Activated CD4-positive, alpha-beta T cell treated with anti-CD3 and anti-CD28 coated beads for 36 hours (primary cell): ENCODE measurements at regions not wholly inside any gene's neighbourhood (a gene's known extent, or its start where the extent isn't known, plus 50 kb on each side); places are given as distances from the start of the nearest gene placed in this dataset.

Experiments
- ATAC-seq: fragments of 200-7000 bp; cut with Tn5 transposase; one replicate; pipeline ENCODE4 v1.10.0; 2021; ENCODE audit warnings: mild to moderate bottlenecking, moderate library complexity
- CTCF ChIA-PET: fragments of 350-600 bp; sonication (Branson Sonifier 250); formaldehyde crosslinking; loops from one replicate; lab custom pipeline; 2021; ENCODE audit warnings: antibody characterized with exemption; lab: Charles Lee
- POLR2A ChIA-PET: fragments of 350-600 bp; sonication (Branson Sonifier 250); formaldehyde crosslinking; loops from one replicate; lab custom pipeline; 2021; ENCODE audit warnings: antibody characterized with exemption, inconsistent platforms; lab: Charles Lee
- DNase-seq: peaks from one replicate; pipeline ENCODE4 v3.0.0-alpha.2; 2020
- H3K27ac Mint-ChIP-seq: one replicate; pipeline ENCODE4 v1.8.0; 2021; ENCODE audit warnings: mixed read lengths
- H3K27me3 Mint-ChIP-seq: one replicate; pipeline ENCODE4 v1.8.0; 2021; ENCODE audit warnings: mixed read lengths
- H3K36me3 Mint-ChIP-seq: one replicate; pipeline ENCODE4 v1.8.0; 2021; ENCODE audit warnings: low read depth, mixed read lengths
- H3K4me1 Mint-ChIP-seq: one replicate; pipeline ENCODE4 v1.8.0; 2021; ENCODE audit warnings: mixed read lengths
- H3K4me3 Mint-ChIP-seq: one replicate; pipeline ENCODE4 v1.8.0; 2021; ENCODE audit warnings: mild to moderate bottlenecking, moderate library complexity, mixed read lengths
- H3K9me3 Mint-ChIP-seq: one replicate; pipeline ENCODE4 v1.8.0; 2021; ENCODE audit warnings: low read depth, mixed read lengths
- intact Hi-C, 2 experiments: fragments of 100-400 bp; cut with DNase I in 1 of 2; cut with micrococcal nuclease in 1 of 2; formaldehyde crosslinking; loops; one replicate each; pipeline versions ENCODE4 v1.14.2 to v1.15.1; 2022 to 2024; cut with DNase I, micrococcal nuclease

GRCh38 chr7:41084381-41084780, 618.5 kb downstream of the INHBA start:
- no peaks in the 10 kb centered on the region for H3K27me3 Mint-ChIP-seq
- H3K9me3 Mint-ChIP-seq = peaks cover 5% of the 10 kb centered on the region
- DNase-seq (no peak), ATAC-seq (no peak)
- POLR2A ChIA-PET = no interaction called here
- CTCF ChIA-PET = no interaction called here
- no peaks in the 10 kb centered on the region for H3K4me1 Mint-ChIP-seq
- no peak overlapping the region for H3K27ac Mint-ChIP-seq
- H3K4me3 Mint-ChIP-seq = no peak overlapping the region
- intact Hi-C loops = no loop called here
- H3K36me3 Mint-ChIP-seq = no peaks in the 10 kb centered on the region

GRCh38 chr7:41069635-41070034, 633.3 kb downstream of the INHBA start:
- Mint-ChIP-seq H3K36me3 (no peaks in the 10 kb centered on the region), H3K4me3 (no peak overlapping the region), H3K27me3 (no peaks in the 10 kb centered on the region), H3K27ac (no peak overlapping the region), H3K9me3 (no peaks in the 10 kb centered on the region), H3K4me1 (no peaks in the 10 kb centered on the region)
- POLR2A ChIA-PET = no interaction called here
- CTCF ChIA-PET = no interaction called here
- DNase-seq (no peak), ATAC-seq (no peak)
- intact Hi-C loops = no loop called here

GRCh38 chr7:41067576-41067975, 635.3 kb downstream of the INHBA start:
- Mint-ChIP-seq H3K4me1 (no peaks in the 10 kb centered on the region), H3K36me3 (no peaks in the 10 kb centered on the region), H3K27ac (no peak overlapping the region), H3K4me3 (no peak overlapping the region), H3K9me3 (peaks cover 2% of the 10 kb centered on the region), H3K27me3 (no peaks in the 10 kb centered on the region)
- intact Hi-C loops = no loop called here
- DNase-seq (no peak), ATAC-seq (no peak)
- ChIA-PET CTCF (no interaction called here), POLR2A (no interaction called here)

- H3K4me3 Mint-ChIP-seq = no peak overlapping the region
- ATAC-seq (no peak), DNase-seq (no peak)
- ChIA-PET POLR2A (no interaction called here), CTCF (no interaction called here)
- H3K36me3 Mint-ChIP-seq = no peaks in the 10 kb centered on the region
- H3K4me1 Mint-ChIP-seq = no peaks in the 10 kb centered on the region
- H3K9me3 Mint-ChIP-seq = peaks cover 2% of the 10 kb centered on the region
- intact Hi-C loops = no loop called here
- H3K27me3 Mint-ChIP-seq = no peaks in the 10 kb centered on the region
- H3K27ac Mint-ChIP-seq = no peak overlapping the region
Measured at GRCh38 chr7:41065663-41066062, 637.2 kb downstream of the INHBA start.

- no peaks in the 10 kb centered on the region for H3K4me1 Mint-ChIP-seq
- H3K36me3 Mint-ChIP-seq = no peaks in the 10 kb centered on the region
- intact Hi-C loops = no loop called here
- ATAC-seq (no peak), DNase-seq (no peak)
- no peak overlapping the region for H3K27ac Mint-ChIP-seq
- no peaks in the 10 kb centered on the region for H3K27me3 Mint-ChIP-seq
- no peak overlapping the region for H3K4me3 Mint-ChIP-seq
- H3K9me3 Mint-ChIP-seq = peaks cover 4% of the 10 kb centered on the region
- ChIA-PET POLR2A (no interaction called here), CTCF (interaction anchor here (0.9 kb wide), 1 partner anchor 68 kb away, joined by 3 read pairs; no protein-coding TSS in a partner anchor)
Measured at GRCh38 chr7:41063116-41063515, 639.8 kb downstream of the INHBA start.

GRCh38 chr7:41060796-41061195, 642.1 kb downstream of the INHBA start:
- Mint-ChIP-seq H3K36me3 (no peaks in the 10 kb centered on the region), H3K27ac (no peak overlapping the region), H3K4me3 (no peak overlapping the region), H3K27me3 (no peaks in the 10 kb centered on the region), H3K9me3 (peaks cover 7% of the 10 kb centered on the region), H3K4me1 (no peaks in the 10 kb centered on the region)
- ChIA-PET CTCF (no interaction called here), POLR2A (no interaction called here)
- no peak for DNase-seq
- no peak for ATAC-seq
- intact Hi-C loops = no loop called here

- no peak overlapping the region for H3K4me3 Mint-ChIP-seq
- no peak for DNase-seq
- no peaks in the 10 kb centered on the region for H3K4me1 Mint-ChIP-seq
- no peaks in the 10 kb centered on the region for H3K36me3 Mint-ChIP-seq
- intact Hi-C loops = no loop called here
- POLR2A ChIA-PET = no interaction called here
- no peak overlapping the region for H3K27ac Mint-ChIP-seq
- H3K27me3 Mint-ChIP-seq = no peaks in the 10 kb centered on the region
- ATAC-seq = no peak
- CTCF ChIA-PET = no interaction called here
- peaks cover 7% of the 10 kb centered on the region for H3K9me3 Mint-ChIP-seq
Measured at GRCh38 chr7:41059796-41060195, 643.1 kb downstream of the INHBA start.

GRCh38 chr7:41058986-41059741, 643.7 kb downstream of the INHBA start:
- H3K4me3 Mint-ChIP-seq = no peak overlapping the region
- DNase-seq = no peak
- POLR2A ChIA-PET = no interaction called here
- H3K27ac Mint-ChIP-seq = no peak overlapping the region
- H3K9me3 Mint-ChIP-seq = peaks cover 9% of the 10 kb centered on the region
- H3K4me1 Mint-ChIP-seq = no peaks in the 10 kb centered on the region
- ATAC-seq = no peak
- intact Hi-C loops = no loop called here
- no peaks in the 10 kb centered on the region for H3K36me3 Mint-ChIP-seq
- H3K27me3 Mint-ChIP-seq = no peaks in the 10 kb centered on the region
- CTCF ChIA-PET = no interaction called here

- ATAC-seq = no peak
- no peak for DNase-seq
- ChIA-PET CTCF (interaction anchor here (0.5 kb wide), 1 partner anchor 448 kb away, joined by 3 read pairs; no protein-coding TSS in a partner anchor), POLR2A (no interaction called here)
- Mint-ChIP-seq H3K4me1 (no peaks in the 10 kb centered on the region), H3K4me3 (no peak overlapping the region), H3K36me3 (no peaks in the 10 kb centered on the region), H3K27me3 (no peaks in the 10 kb centered on the region), H3K27ac (no peak overlapping the region), H3K9me3 (peaks cover 10% of the 10 kb centered on the region)
- intact Hi-C loops = no loop called here
Measured at GRCh38 chr7:41054960-41055661, 647.8 kb downstream of the INHBA start.

GRCh38 chr7:41053820-41054219, 649.1 kb downstream of the INHBA start:
- no peak for ATAC-seq
- no peak for DNase-seq
- no peaks in the 10 kb centered on the region for H3K27me3 Mint-ChIP-seq
- ChIA-PET POLR2A (no interaction called here), CTCF (no interaction called here)
- H3K4me3 Mint-ChIP-seq = no peak overlapping the region
- no peaks in the 10 kb centered on the region for H3K36me3 Mint-ChIP-seq
- intact Hi-C loops = no loop called here
- H3K9me3 Mint-ChIP-seq = peaks cover 10% of the 10 kb centered on the region
- no peak overlapping the region for H3K27ac Mint-ChIP-seq
- no peaks in the 10 kb centered on the region for H3K4me1 Mint-ChIP-seq

GRCh38 chr7:41052736-41053135, 650.2 kb downstream of the INHBA start:
- no peak overlapping the region for H3K27ac Mint-ChIP-seq
- no peaks in the 10 kb centered on the region for H3K27me3 Mint-ChIP-seq
- CTCF ChIA-PET = no interaction called here
- POLR2A ChIA-PET = no interaction called here
- no peak overlapping the region for H3K4me3 Mint-ChIP-seq
- no peak for ATAC-seq
- H3K36me3 Mint-ChIP-seq = no peaks in the 10 kb centered on the region
- no peaks in the 10 kb centered on the region for H3K4me1 Mint-ChIP-seq
- no peak for DNase-seq
- H3K9me3 Mint-ChIP-seq = peaks cover 6% of the 10 kb centered on the region
- intact Hi-C loops = no loop called here

GRCh38 chr7:41052201-41052600, 650.7 kb downstream of the INHBA start:
- CTCF ChIA-PET = no interaction called here

More at GRCh38 chr7:41052201-41052600, 650.7 kb downstream of the INHBA start:
- no peak for DNase-seq
- H3K27ac Mint-ChIP-seq = no peak overlapping the region
- H3K4me3 Mint-ChIP-seq = no peak overlapping the region
- intact Hi-C loops = no loop called here
- no peaks in the 10 kb centered on the region for H3K27me3 Mint-ChIP-seq
- POLR2A ChIA-PET = no interaction called here
- H3K36me3 Mint-ChIP-seq = no peaks in the 10 kb centered on the region
- ATAC-seq = no peak
- H3K4me1 Mint-ChIP-seq = no peaks in the 10 kb centered on the region
- H3K9me3 Mint-ChIP-seq = peaks cover 6% of the 10 kb centered on the region
